Activated CD4-positive, alpha-beta T cell treated with anti-CD3 and anti-CD28 coated beads, Interleukin-2, amount 10 ng/mL, durations not matched to agents 7 days and 5 days (primary cell): ENCODE measurements at regions not wholly inside any gene's neighbourhood (a gene's known extent, or its start where the extent isn't known, plus 50 kb on each side); places are given as distances from the start of the nearest gene placed in this dataset.
"Not testable (repeated sequence)": the region's sequence is repeated elsewhere in the genome, so short reads cannot be mapped to it uniquely, and the experiment has no call there.

Experiments used
- CTCF ChIA-PET: fragments of 350-600 bp; sonication (Branson Sonifier 250); formaldehyde crosslinking; loops from one replicate; lab custom pipeline; 2021; ENCODE audit warnings: antibody characterized with exemption; lab: Charles Lee
- POLR2A ChIA-PET: fragments of 350-600 bp; sonication (Branson Sonifier 250); formaldehyde crosslinking; loops from one replicate; lab custom pipeline; 2021; ENCODE audit warnings: antibody characterized with exemption; lab: Charles Lee
- DNase-seq: peaks from one replicate; pipeline ENCODE4 v3.0.0-alpha.2; 2020
- H3K27ac Mint-ChIP-seq: one replicate; pipeline ENCODE4 v1.8.0; 2021; ENCODE audit warnings: mild to moderate bottlenecking, moderate library complexity, mixed read lengths
- H3K27me3 Mint-ChIP-seq: one replicate; pipeline ENCODE4 v1.8.0; 2021; ENCODE audit warnings: mixed read lengths
- H3K36me3 Mint-ChIP-seq: one replicate; pipeline ENCODE4 v1.8.0; 2021; ENCODE audit warnings: low read depth, mixed read lengths
- H3K4me1 Mint-ChIP-seq: one replicate; pipeline ENCODE4 v1.8.0; 2021; ENCODE audit warnings: mixed read lengths
- H3K4me3 Mint-ChIP-seq: one replicate; pipeline ENCODE4 v1.8.0; 2021; ENCODE audit warnings: mild to moderate bottlenecking, moderate library complexity, mixed read lengths
- H3K9me3 Mint-ChIP-seq: one replicate; pipeline ENCODE4 v1.8.0; 2021; ENCODE audit warnings: mixed read lengths

DNA sequence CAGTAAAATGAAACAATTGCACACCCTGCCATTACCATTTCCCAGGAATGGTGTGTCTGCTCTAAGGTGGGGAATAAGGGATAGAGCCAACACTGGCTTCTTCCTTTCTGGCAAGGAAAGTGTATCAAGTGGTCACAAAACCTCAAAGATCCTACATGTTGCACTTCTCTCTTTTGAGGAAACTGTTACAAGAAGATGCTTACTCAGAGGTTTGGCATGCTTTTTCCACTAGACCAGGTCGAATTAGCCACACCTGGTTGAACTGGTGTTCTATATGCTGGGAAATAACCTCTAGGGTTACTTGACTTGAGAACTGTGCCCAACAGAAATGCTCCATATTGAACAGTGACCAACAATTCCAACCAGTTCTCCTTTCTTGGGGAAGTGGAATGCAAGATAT, 102.9 kb downstream of the LRRN1 start:
- CTCF ChIA-PET, result no interaction called here
- Mint-ChIP-seq H3K27me3 (no peaks in the 10 kb centered on the region), H3K4me3 (no peak overlapping the region), H3K36me3 (no peaks in the 10 kb centered on the region), H3K27ac (no peak overlapping the region), H3K9me3 (peaks cover 4% of the 10 kb centered on the region), H3K4me1 (no peaks in the 10 kb centered on the region)
- no peak for DNase-seq
- POLR2A ChIA-PET, result no interaction called here

- no peak for DNase-seq
- Mint-ChIP-seq H3K27ac (no peak overlapping the region), H3K27me3 (no peaks in the 10 kb centered on the region), H3K4me1 (no peaks in the 10 kb centered on the region), H3K9me3 (peaks cover 2% of the 10 kb centered on the region), H3K36me3 (no peaks in the 10 kb centered on the region), H3K4me3 (no peak overlapping the region)
- ChIA-PET CTCF (no interaction called here), POLR2A (no interaction called here)
These were observed 106.9 kb downstream of the LRRN1 start for GRCh38 chr3:3906171-3906570.

GRCh38 chr3:3907023-3907422, 107.8 kb downstream of the LRRN1 start:
- H3K27ac Mint-ChIP-seq, result no peak overlapping the region
- H3K36me3 Mint-ChIP-seq, result no peaks in the 10 kb centered on the region
- H3K4me3 Mint-ChIP-seq, result no peak overlapping the region
- no peaks in the 10 kb centered on the region for H3K9me3 Mint-ChIP-seq
- no peaks in the 10 kb centered on the region for H3K4me1 Mint-ChIP-seq
- POLR2A ChIA-PET, result no interaction called here
- DNase-seq, result no peak
- CTCF ChIA-PET, result no interaction called here
- no peaks in the 10 kb centered on the region for H3K27me3 Mint-ChIP-seq

- DNase-seq, result no peak
- CTCF ChIA-PET, result no interaction called here
These were observed 119.5 kb downstream of the LRRN1 start for GRCh38 chr3:3918763-3919162.

GRCh38 chr3:3919316-3919715, 120.1 kb downstream of the LRRN1 start:
- no peak for DNase-seq
- POLR2A ChIA-PET, result no interaction called here
- no peaks in the 10 kb centered on the region for H3K27me3 Mint-ChIP-seq
- no peak overlapping the region for H3K27ac Mint-ChIP-seq
- no peak overlapping the region for H3K4me3 Mint-ChIP-seq
- H3K9me3 Mint-ChIP-seq, result peaks cover 3% of the 10 kb centered on the region
- no peaks in the 10 kb centered on the region for H3K4me1 Mint-ChIP-seq
- CTCF ChIA-PET, result no interaction called here
- no peaks in the 10 kb centered on the region for H3K36me3 Mint-ChIP-seq

More at GRCh38 chr3:3918763-3919162, 119.5 kb downstream of the LRRN1 start:
- no peak overlapping the region for H3K27ac Mint-ChIP-seq
- no peaks in the 10 kb centered on the region for H3K36me3 Mint-ChIP-seq
- H3K27me3 Mint-ChIP-seq, result no peaks in the 10 kb centered on the region
- POLR2A ChIA-PET, result no interaction called here
- H3K4me3 Mint-ChIP-seq, result no peak overlapping the region
- no peaks in the 10 kb centered on the region for H3K4me1 Mint-ChIP-seq
- H3K9me3 Mint-ChIP-seq, result peaks cover 3% of the 10 kb centered on the region

GRCh38 chr3:3923619-3924018, 124.4 kb downstream of the LRRN1 start:
- Mint-ChIP-seq H3K9me3 (no peaks in the 10 kb centered on the region), H3K4me1 (no peaks in the 10 kb centered on the region), H3K27me3 (no peaks in the 10 kb centered on the region), H3K36me3 (no peaks in the 10 kb centered on the region), H3K4me3 (no peak overlapping the region), H3K27ac (no peak overlapping the region)
- no peak for DNase-seq
- ChIA-PET CTCF (no interaction called here), POLR2A (no interaction called here)

DNA sequence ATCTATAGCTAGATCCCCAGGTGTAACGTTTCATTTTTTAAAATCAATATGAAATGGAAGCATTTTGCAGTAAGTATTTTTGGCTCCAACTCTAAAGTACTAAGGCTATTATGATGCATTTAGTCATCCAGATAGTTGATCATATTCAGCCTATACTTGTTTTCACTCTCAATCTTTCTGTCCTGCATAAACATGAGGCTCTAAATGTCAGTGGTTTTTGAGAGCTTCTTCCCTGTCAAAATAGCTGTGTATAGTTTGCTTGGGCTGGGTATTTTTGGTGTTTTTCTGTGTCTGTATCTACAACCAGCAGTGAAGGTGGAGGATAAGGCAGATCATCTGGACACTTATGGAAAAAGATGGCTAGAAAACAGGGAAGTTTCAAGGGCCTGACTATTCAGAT, 128.0 kb downstream of the LRRN1 start:
- POLR2A ChIA-PET, result no interaction called here

GRCh38 chr3:3927965-3928364, 128.7 kb downstream of the LRRN1 start:
- ChIA-PET CTCF (no interaction called here), POLR2A (no interaction called here)
- Mint-ChIP-seq H3K4me1 (no peaks in the 10 kb centered on the region), H3K36me3 (no peaks in the 10 kb centered on the region), H3K27me3 (no peaks in the 10 kb centered on the region), H3K4me3 (no peak overlapping the region), H3K27ac (no peak overlapping the region), H3K9me3 (no peaks in the 10 kb centered on the region)
- no peak for DNase-seq

More for the DNA sequence above, 128.0 kb downstream of the LRRN1 start:
- no peak overlapping the region for H3K4me3 Mint-ChIP-seq
- H3K9me3 Mint-ChIP-seq, result no peaks in the 10 kb centered on the region
- H3K36me3 Mint-ChIP-seq, result no peaks in the 10 kb centered on the region
- H3K4me1 Mint-ChIP-seq, result no peaks in the 10 kb centered on the region
- no peaks in the 10 kb centered on the region for H3K27me3 Mint-ChIP-seq
- H3K27ac Mint-ChIP-seq, result no peak overlapping the region
- DNase-seq, result no peak
- CTCF ChIA-PET, result no interaction called here

DNA sequence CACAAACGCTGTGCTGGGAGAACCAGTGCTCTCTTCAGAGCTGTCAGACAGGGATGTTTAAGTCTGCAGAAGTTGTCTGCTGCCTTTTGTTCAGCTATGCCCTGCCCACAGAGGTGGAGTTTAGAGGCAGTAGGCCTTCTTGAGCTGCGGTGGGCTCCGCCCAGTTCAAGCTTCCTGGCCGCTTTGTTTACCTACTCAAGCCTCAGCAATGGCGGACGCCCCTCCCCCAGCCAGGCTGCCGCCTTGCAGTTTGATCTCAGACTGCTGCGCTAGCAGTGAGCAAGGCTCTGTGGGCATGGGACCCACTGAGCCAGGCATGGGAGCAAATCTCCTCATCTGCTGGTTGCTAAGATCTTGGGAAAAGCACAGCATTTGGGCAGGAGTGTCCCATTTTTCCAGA, 142.1 kb downstream of the LRRN1 start:
- H3K27me3 Mint-ChIP-seq, POLR2A ChIA-PET, CTCF ChIA-PET: not testable (repeated sequence)

DNA sequence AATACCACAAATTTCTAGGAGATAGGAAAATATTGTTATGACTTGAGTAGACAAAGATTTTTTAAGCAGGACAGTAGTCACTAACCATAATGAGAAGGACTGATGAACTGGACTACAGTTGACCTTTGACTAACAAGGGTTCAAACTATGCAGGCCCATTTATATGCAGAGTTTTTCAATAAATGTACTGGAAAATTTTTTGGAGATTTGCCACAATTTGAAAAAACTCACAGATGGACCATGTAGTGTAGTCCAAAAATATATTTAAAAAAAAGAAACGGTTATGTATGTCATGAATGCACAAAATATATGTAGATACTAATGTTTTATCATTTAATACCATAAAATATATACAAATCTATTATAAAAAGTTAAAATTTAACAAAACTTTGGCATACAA, 151.8 kb downstream of the LRRN1 start:
- no peaks in the 10 kb centered on the region for H3K36me3 Mint-ChIP-seq
- CTCF ChIA-PET, result no interaction called here
- no peak overlapping the region for H3K27ac Mint-ChIP-seq
- DNase-seq, result no peak
- H3K27me3 Mint-ChIP-seq, result no peaks in the 10 kb centered on the region
- POLR2A ChIA-PET, result no interaction called here
- H3K9me3 Mint-ChIP-seq, result no peaks in the 10 kb centered on the region
- no peaks in the 10 kb centered on the region for H3K4me1 Mint-ChIP-seq
- no peak overlapping the region for H3K4me3 Mint-ChIP-seq

More for the DNA sequence above, 142.1 kb downstream of the LRRN1 start:
- not testable (repeated sequence) for H3K27ac Mint-ChIP-seq, DNase-seq, H3K36me3 Mint-ChIP-seq, H3K4me3 Mint-ChIP-seq, H3K4me1 Mint-ChIP-seq
- H3K9me3 Mint-ChIP-seq, result peaks cover 14% of the 10 kb centered on the region

DNA sequence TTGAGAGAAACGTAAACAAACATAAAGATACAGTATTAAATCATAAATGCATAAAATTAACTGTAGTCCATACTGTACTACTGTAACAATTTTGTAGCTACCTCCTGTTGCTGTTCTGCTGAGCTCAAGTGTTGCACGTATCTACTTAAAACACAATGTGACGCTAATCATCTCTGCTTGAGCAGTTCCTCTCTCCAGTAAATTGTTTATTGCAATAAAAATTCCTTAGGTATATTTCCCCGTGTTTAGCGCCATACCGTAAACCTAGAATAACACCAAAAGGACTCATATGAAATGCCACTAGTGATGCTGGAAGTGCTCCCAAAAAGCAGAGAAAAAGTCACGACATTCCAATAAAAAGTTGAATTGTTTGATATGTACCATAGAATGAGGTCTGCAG, 152.3 kb downstream of the LRRN1 start:
- Mint-ChIP-seq H3K36me3 (no peaks in the 10 kb centered on the region), H3K27me3 (no peaks in the 10 kb centered on the region)
- POLR2A ChIA-PET, result no interaction called here

DNA sequence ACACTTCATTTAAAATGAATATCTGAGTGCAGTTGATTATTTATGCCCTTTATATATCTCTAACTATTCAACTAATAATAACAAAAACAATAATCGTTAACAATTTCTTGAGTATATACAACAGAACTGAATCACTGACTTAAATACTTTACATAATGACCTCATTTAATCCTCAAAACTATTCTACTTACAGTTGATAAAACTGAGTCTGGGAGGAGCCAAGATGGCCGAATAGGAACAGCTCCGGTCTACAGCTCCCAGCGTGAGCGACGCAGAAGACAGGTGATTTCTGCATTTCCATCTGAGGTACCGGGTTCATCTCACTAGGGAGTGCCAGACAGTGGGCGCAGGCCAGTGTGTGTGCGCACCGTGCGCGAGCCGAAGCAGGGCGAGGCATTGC, 163.6 kb downstream of the LRRN1 start:
- H3K27ac Mint-ChIP-seq, H3K4me1 Mint-ChIP-seq, DNase-seq, H3K4me3 Mint-ChIP-seq, CTCF ChIA-PET, H3K27me3 Mint-ChIP-seq, H3K9me3 Mint-ChIP-seq, POLR2A ChIA-PET, H3K36me3 Mint-ChIP-seq: not testable (repeated sequence)

More for the DNA sequence above, 152.3 kb downstream of the LRRN1 start:
- CTCF ChIA-PET, result no interaction called here
- DNase-seq, result no peak
- H3K4me1 Mint-ChIP-seq, result no peaks in the 10 kb centered on the region
- H3K27ac Mint-ChIP-seq, result no peak overlapping the region
- no peak overlapping the region for H3K4me3 Mint-ChIP-seq
- no peaks in the 10 kb centered on the region for H3K9me3 Mint-ChIP-seq

DNA sequence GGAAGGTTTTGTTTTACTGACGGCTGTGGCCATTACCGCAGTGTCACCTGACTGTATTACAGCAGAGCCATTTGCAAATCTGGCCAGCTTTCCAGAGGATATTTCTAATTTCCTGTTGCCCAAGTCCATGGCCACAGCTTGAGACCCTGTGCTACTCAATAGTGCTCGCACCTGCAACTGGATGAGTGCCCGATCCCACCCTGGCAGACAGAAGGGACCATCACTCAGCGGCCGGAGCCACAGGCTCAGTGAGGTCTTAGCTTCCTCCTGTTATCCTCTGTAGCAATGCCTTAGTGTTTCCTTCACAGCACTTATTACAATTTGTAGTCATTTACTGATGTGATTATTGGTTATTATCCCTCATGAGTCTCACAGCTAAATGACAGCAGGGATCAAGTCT, 184.8 kb downstream of the LRRN1 start:
- Mint-ChIP-seq H3K4me3 (no peak overlapping the region), H3K36me3 (no peaks in the 10 kb centered on the region), H3K9me3 (no peaks in the 10 kb centered on the region), H3K27ac (no peak overlapping the region), H3K27me3 (no peaks in the 10 kb centered on the region), H3K4me1 (no peaks in the 10 kb centered on the region)
- DNase-seq, result no peak
- CTCF ChIA-PET, result no interaction called here
- POLR2A ChIA-PET, result no interaction called here

- DNase-seq, result no peak
- CTCF ChIA-PET, result no interaction called here
- H3K27ac Mint-ChIP-seq, result no peak overlapping the region
- POLR2A ChIA-PET, result no interaction called here
- H3K4me1 Mint-ChIP-seq, result no peaks in the 10 kb centered on the region
- H3K27me3 Mint-ChIP-seq, result no peaks in the 10 kb centered on the region
- H3K4me3 Mint-ChIP-seq, result no peak overlapping the region
- no peaks in the 10 kb centered on the region for H3K9me3 Mint-ChIP-seq
- H3K36me3 Mint-ChIP-seq, result no peaks in the 10 kb centered on the region
These were observed 192.4 kb downstream of the LRRN1 start for GRCh38 chr3:3991598-3991997.
